Upper lobe of left lung (tissue), 4 donors: ENCODE measurements at regions not wholly inside any gene's neighbourhood (a gene's known extent, or its start where the extent isn't known, plus 50 kb on each side); places are given as distances from the start of the nearest gene placed in this dataset.

Experiments used
- CTCF ChIP-seq, 6 experiments: fragments of 450-650 bp in 4 of 6; fragments of 200-600 bp in 2 of 6; sonication (generic) in 2 of 6; IDR thresholded peaks; one replicate each; pipeline ENCODE4 v1.5.1; 2016 to 2019; ENCODE audit warnings: antibody characterized with exemption in 6 of 6
- POLR2A ChIP-seq, 4 donors: fragments of 450-650 bp; IDR thresholded peaks; one replicate each; pipeline ENCODE4 v1.5.1; 2016 to 2017; ENCODE audit warnings: antibody characterized with exemption in 4 of 4, mild to moderate bottlenecking in 2 of 4

- TF ChIP-seq POLR2A (IDR thresholded peaks at IDR 0.05) (no peak), CTCF (IDR thresholded peaks at IDR 0.05) (no peak)
These were observed 90.7 kb downstream of the ANKRD60 start for GRCh38 chr20:58137651-58138265.
